ENCODE measurements at regions not wholly inside any gene's neighbourhood (a gene's known extent, or its start where the extent isn't known, plus 50 kb on each side); places are given as distances from the start of the nearest gene placed in this dataset.
A peak's percentile ranks its signal among the peaks of the same experiment; 100 is the strongest.

DNA sequence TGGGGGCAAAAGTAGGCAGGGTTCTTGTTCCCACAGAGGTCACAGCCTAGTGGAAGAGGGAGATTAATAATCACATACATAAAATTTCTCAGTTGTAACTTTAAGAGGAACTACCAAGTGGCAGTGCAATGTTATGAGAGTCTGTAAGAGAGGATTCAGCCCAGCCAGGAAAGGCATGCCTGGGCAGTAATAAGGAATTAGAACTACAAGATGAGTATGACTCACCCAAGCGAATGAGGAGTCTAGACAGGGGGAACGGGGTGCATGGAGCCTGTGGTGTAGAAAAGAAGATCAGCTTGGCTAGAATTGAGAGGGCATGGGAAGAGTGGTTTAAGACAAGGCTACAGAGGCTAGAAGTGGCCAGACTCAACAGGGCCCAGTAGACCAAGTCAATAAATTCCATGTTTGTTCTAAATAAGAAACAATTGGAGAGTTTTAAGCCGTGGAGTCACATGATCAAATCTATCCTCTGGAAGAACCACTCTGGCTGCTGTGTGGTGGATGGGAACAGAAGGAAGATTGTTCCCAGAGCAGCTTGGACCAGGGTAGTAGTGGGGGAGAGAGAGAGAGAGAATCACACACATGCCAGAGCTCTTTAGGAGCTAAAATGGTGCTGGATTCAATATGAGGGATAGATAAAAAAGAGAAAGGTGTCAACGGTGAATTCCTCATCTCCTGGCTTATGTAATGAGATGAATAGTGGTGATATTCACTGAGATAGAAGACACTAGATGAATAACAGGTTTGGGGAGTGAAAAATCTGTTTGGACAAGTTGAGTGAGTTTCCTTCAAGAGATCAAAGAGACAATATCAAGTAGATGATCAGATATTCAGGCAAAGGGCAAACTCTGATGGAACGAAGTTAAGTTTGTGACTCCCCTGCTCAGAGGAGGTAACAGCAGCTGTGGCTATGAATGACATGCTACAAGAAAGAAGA is 265.1 kb downstream of the FGFR2 start:
- Mint-ChIP-seq H3K36me3 (no peaks in the 10 kb centered on the region), H3K27me3 (peaks cover 0 to 2% of the 10 kb centered on the region in 2 donors), H3K27ac (no peak overlapping the region), H3K4me3 (no peak overlapping the region), H3K4me1 (no peaks in the 10 kb centered on the region), H3K9me3 (peaks cover 0 to 6% (median 3%) of the 10 kb centered on the region in 8 donors)
- CTCF ChIA-PET (ENCODE audit: partially characterized antibody), result no interaction called here
- DNase-seq, result no peak
- Histone ChIP-seq H3K36me3 (ENCODE audit: insufficient read depth, low read length) (no peaks in the 10 kb centered on the region), H3K9me3 (ENCODE audit: control insufficient read depth in 1 of 2, low read length in 2 of 2) (no peaks in the 10 kb centered on the region), H3K4me3 (ENCODE audit: low read length in 2 of 2) (no peak overlapping the region), H3K4me1 (ENCODE audit: insufficient read depth, low read length) (no peaks in the 10 kb centered on the region), H3K27ac (ENCODE audit: low read depth, low read length) (no peak overlapping the region), H3K27me3 (ENCODE audit: insufficient read depth, low read length) (no peaks in the 10 kb centered on the region)
- intact Hi-C loops (cut with micrococcal nuclease), result no loop called here
- POLR2A ChIA-PET (ENCODE audit: partially characterized antibody), result no interaction called here

DNA sequence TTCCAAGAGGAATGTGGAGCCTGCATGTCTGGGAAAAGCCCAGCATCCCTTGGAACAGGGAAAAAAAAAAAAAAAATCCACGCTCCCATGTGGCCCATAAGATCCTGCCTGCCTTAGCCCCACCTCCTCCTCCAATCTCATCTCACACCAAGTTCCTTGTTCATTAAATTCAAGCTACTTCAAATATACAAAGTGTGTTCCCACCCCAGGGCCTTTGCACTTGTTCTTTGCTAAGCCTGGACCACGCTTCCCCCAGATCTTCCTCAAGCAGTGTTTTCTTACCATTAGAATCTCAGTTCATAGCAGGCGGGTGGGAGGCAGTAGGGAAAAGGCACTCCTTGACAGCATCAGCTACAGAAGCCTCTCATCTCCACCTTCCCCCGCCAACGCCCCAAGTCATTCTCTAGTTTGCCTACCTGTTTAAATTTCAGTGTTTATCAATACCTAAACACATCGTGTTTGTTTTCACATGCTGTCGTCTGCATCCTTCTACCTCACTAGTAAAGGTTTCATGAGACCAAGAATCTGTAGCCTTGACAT is 262.8 kb downstream of the FGFR2 start:
- Mint-ChIP-seq H3K4me1 (peaks cover 0 to 1% (median 0%) of the 10 kb centered on the region in 4 donors), H3K9me3 (peaks cover 0 to 7% (median 3%) of the 10 kb centered on the region in 8 donors), H3K4me3 (no peak overlapping the region), H3K27me3 (peaks cover 0 to 2% of the 10 kb centered on the region in 2 donors), H3K27ac (peak overlapping the region in 1 of 7 donors; percentile 42), H3K36me3 (no peaks in the 10 kb centered on the region)
- H3K4me3 ChIP-seq (ENCODE audit: low read length in 2 of 2), result no peak overlapping the region
- ChIA-PET POLR2A (ENCODE audit: partially characterized antibody) (no interaction called here), CTCF (ENCODE audit: partially characterized antibody) (no interaction called here)
- no peaks in the 10 kb centered on the region for H3K9me3 ChIP-seq (ENCODE audit: control insufficient read depth in 1 of 2, low read length in 2 of 2)
- H3K36me3 ChIP-seq (ENCODE audit: insufficient read depth, low read length), result no peaks in the 10 kb centered on the region
- intact Hi-C loops (cut with micrococcal nuclease), result no loop called here
- no peak for DNase-seq
- H3K4me1 ChIP-seq (ENCODE audit: insufficient read depth, low read length), result no peaks in the 10 kb centered on the region
- no peaks in the 10 kb centered on the region for H3K27me3 ChIP-seq (ENCODE audit: insufficient read depth, low read length)
- no peak overlapping the region for H3K27ac ChIP-seq (ENCODE audit: low read depth, low read length)

DNA sequence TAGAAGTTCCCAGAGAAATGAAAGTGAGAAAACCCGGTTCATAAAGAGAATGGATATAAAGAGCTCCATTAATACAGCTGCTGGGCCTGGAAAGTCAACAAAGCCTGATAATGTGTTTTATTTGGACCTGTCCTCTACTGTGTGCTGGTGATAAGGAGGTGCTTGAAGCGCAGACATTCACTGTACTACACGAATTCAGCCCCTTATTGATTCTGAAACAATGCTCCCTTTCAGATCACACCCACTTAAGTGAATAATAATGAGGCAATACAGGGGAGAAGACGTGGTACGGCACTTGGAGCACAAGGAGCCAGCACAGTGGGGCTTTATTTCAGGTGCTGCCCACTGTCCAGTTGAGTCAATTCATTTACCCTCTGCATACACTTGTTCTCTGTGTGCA is 260.8 kb downstream of the FGFR2 start:
- Histone ChIP-seq H3K27me3 (ENCODE audit: insufficient read depth, low read length) (no peaks in the 10 kb centered on the region), H3K4me3 (ENCODE audit: low read length in 2 of 2) (no peak overlapping the region), H3K36me3 (ENCODE audit: insufficient read depth, low read length) (no peaks in the 10 kb centered on the region), H3K4me1 (ENCODE audit: insufficient read depth, low read length) (no peaks in the 10 kb centered on the region), H3K9me3 (ENCODE audit: control insufficient read depth in 1 of 2, low read length in 2 of 2) (no peaks in the 10 kb centered on the region), H3K27ac (ENCODE audit: low read depth, low read length) (no peak overlapping the region)
- no peak overlapping the region for H3K4me3 Mint-ChIP-seq
- POLR2A ChIA-PET (ENCODE audit: partially characterized antibody), result no interaction called here
- peaks cover 0 to 14% (median 4%) of the 10 kb centered on the region in 8 donors for H3K9me3 Mint-ChIP-seq
- H3K27ac Mint-ChIP-seq, result no peak overlapping the region
- peaks cover 0 to 1% (median 0%) of the 10 kb centered on the region in 4 donors for H3K4me1 Mint-ChIP-seq
- H3K36me3 Mint-ChIP-seq, result no peaks in the 10 kb centered on the region
- CTCF ChIA-PET (ENCODE audit: partially characterized antibody), result no interaction called here
- H3K27me3 Mint-ChIP-seq, result no peaks in the 10 kb centered on the region
- no peak for DNase-seq
- intact Hi-C loops (cut with micrococcal nuclease), result no loop called here

DNA sequence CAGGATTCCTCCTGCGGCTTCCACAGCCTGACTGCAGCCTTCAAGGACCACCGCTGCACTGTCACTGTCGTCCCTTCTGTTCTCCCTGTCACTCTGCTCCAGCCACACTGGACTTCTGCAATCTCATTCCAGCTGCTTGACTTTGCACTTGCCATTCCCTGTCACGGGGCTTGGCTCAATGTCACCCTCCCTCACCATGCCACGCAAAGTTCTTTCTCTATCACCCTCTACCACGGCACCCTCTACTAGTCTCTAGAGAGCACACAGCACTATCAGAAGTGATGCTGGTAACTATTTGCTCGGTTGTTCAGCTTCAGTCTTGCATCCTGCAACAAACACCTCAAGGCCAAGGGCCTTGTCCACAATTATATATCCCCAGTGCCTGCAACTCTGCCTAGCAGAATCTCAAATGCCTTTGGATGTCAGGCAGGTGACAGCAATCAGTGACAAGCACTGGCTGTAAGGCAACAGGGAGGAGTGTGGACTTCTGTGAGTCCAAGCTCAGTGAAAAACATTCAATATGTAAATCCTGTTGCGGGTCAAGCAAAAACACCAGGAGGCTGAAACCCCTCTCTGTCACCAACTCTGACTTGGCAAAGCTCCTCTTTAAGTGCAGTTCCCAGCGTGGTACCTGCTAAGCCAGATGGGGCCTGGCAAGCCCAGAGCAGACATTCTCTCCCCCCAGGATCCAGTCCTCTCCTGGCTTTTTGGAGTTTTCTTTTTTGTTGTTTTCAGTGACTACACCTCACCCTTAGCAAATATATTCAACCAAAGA is 259.9 kb downstream of the FGFR2 start:
- Mint-ChIP-seq H3K36me3 (no peaks in the 10 kb centered on the region), H3K27me3 (no peaks in the 10 kb centered on the region), H3K9me3 (peaks cover 0 to 16% (median 4%) of the 10 kb centered on the region in 8 donors), H3K4me1 (peaks cover 0 to 1% (median 0%) of the 10 kb centered on the region in 4 donors), H3K4me3 (no peak overlapping the region), H3K27ac (no peak overlapping the region)
- Histone ChIP-seq H3K4me1 (ENCODE audit: insufficient read depth, low read length) (no peaks in the 10 kb centered on the region), H3K27ac (ENCODE audit: low read depth, low read length) (no peak overlapping the region), H3K9me3 (ENCODE audit: control insufficient read depth in 1 of 2, low read length in 2 of 2) (no peaks in the 10 kb centered on the region), H3K36me3 (ENCODE audit: insufficient read depth, low read length) (no peaks in the 10 kb centered on the region), H3K4me3 (ENCODE audit: low read length in 2 of 2) (no peak overlapping the region), H3K27me3 (ENCODE audit: insufficient read depth, low read length) (no peaks in the 10 kb centered on the region)
- DNase-seq, result no peak
- POLR2A ChIA-PET (ENCODE audit: partially characterized antibody), result no interaction called here
- intact Hi-C loops (cut with micrococcal nuclease), result no loop called here
- CTCF ChIA-PET (ENCODE audit: partially characterized antibody), result no interaction called here

DNA sequence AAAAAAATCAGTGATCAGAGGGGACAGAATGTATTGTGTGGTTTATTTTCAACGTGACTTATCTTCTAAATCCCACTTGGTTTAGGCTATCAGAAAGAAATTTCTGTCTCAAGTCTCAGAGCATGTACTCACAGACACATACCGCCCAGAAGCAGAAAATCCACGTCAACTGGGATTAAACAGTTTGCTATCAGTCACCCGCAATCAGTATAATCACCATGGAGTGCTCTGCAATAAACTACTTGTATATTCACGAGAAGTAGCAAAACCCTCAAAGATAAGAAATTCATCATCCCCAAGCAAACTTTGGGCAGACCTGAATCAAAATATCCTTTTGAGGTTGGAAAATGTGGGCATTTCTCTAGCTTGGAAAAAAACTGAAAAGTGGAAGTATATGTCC is 259.1 kb downstream of the FGFR2 start:
- no peaks in the 10 kb centered on the region for H3K4me1 ChIP-seq (ENCODE audit: insufficient read depth, low read length)
- no peak overlapping the region for H3K27ac ChIP-seq (ENCODE audit: low read depth, low read length)
- intact Hi-C loops (cut with micrococcal nuclease), result no loop called here
- no peaks in the 10 kb centered on the region for H3K27me3 Mint-ChIP-seq
- H3K4me1 Mint-ChIP-seq, result peaks cover 0 to 1% (median 0%) of the 10 kb centered on the region in 4 donors
- H3K36me3 Mint-ChIP-seq, result no peaks in the 10 kb centered on the region
- H3K9me3 ChIP-seq (ENCODE audit: control insufficient read depth in 1 of 2, low read length in 2 of 2), result no peaks in the 10 kb centered on the region
- no peak overlapping the region for H3K4me3 Mint-ChIP-seq
- ChIA-PET CTCF (ENCODE audit: partially characterized antibody) (no interaction called here), POLR2A (ENCODE audit: partially characterized antibody) (no interaction called here)
- H3K27ac Mint-ChIP-seq, result no peak overlapping the region
- no peaks in the 10 kb centered on the region for H3K36me3 ChIP-seq (ENCODE audit: insufficient read depth, low read length)
- no peak overlapping the region for H3K4me3 ChIP-seq (ENCODE audit: low read length in 2 of 2)
- peaks cover 0 to 16% (median 5%) of the 10 kb centered on the region in 8 donors for H3K9me3 Mint-ChIP-seq
- H3K27me3 ChIP-seq (ENCODE audit: insufficient read depth, low read length), result no peaks in the 10 kb centered on the region
- no peak for DNase-seq

DNA sequence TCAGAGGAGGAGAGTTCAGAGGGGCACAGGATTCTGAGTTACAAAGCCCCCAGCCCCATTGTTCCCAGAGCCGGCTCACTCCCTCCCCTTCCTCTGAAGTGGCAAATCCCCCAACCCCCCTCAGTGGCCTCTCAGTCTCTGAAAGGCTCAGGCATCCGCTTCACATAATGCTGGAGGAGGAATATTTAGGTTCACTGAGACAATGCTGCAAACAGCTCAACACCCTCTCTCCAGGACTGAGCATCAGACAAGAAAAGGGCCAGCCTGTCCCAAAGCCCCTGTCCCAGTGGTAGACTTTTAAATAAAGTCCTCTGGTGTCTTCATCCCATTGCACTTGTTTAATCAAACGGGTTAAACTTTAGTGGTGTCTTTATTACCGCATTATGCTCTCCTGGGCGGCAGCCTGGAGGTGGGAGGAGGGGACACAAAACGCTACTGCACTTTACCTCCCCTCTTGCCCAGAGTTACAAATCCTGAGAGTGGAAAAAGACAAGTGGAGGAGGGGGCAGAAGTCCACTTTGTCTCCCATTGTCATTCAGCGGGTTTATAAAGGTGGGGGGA is 257.9 kb downstream of the FGFR2 start:
- ChIA-PET CTCF (ENCODE audit: partially characterized antibody) (no interaction called here), POLR2A (ENCODE audit: partially characterized antibody) (no interaction called here)
- DNase-seq, result no peak
- H3K27me3 Mint-ChIP-seq, result no peaks in the 10 kb centered on the region
- Histone ChIP-seq H3K4me1 (ENCODE audit: insufficient read depth, low read length) (no peaks in the 10 kb centered on the region), H3K27ac (ENCODE audit: low read depth, low read length) (no peak overlapping the region), H3K4me3 (ENCODE audit: low read length in 2 of 2) (no peak overlapping the region), H3K9me3 (ENCODE audit: control insufficient read depth in 1 of 2, low read length in 2 of 2) (no peaks in the 10 kb centered on the region), H3K36me3 (ENCODE audit: insufficient read depth, low read length) (no peaks in the 10 kb centered on the region), H3K27me3 (ENCODE audit: insufficient read depth, low read length) (no peaks in the 10 kb centered on the region)
- H3K9me3 Mint-ChIP-seq, result peaks cover 3 to 15% (median 5%) of the 10 kb centered on the region in 8 donors
- H3K27ac Mint-ChIP-seq, result no peak overlapping the region
- intact Hi-C loops (cut with micrococcal nuclease), result no loop called here
- peaks cover 0 to 1% (median 0%) of the 10 kb centered on the region in 4 donors for H3K4me1 Mint-ChIP-seq
- H3K36me3 Mint-ChIP-seq, result no peaks in the 10 kb centered on the region
- no peak overlapping the region for H3K4me3 Mint-ChIP-seq

DNA sequence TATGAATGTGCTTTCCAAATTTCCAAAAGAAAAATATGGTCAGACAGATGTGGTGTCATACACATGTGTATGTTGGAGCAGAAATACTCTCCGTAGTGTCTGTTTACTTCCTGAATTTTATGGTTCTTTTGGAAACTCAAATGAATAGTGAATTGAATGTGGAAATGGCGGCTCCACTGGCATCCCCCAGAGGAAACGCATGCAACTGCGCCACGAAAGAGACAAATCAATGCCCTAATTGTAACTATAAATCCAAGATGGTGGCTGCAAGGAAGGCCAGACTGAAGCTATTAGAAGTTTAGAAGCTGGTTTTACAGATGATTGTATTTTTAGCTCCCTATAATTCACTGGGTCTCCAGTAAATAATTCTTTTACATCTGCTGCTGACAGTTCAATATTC is 246.7 kb downstream of the FGFR2 start:
- no peaks in the 10 kb centered on the region for H3K36me3 ChIP-seq (ENCODE audit: insufficient read depth, low read length)
- Mint-ChIP-seq H3K4me1 (no peaks in the 10 kb centered on the region), H3K4me3 (no peak overlapping the region), H3K27ac (no peak overlapping the region), H3K9me3 (peaks cover 0 to 7% (median 3%) of the 10 kb centered on the region in 8 donors), H3K27me3 (peaks cover 0 to 1% of the 10 kb centered on the region in 2 donors), H3K36me3 (no peaks in the 10 kb centered on the region)
- ChIA-PET POLR2A (ENCODE audit: partially characterized antibody) (no interaction called here), CTCF (ENCODE audit: partially characterized antibody) (no interaction called here)
- no peak overlapping the region for H3K4me3 ChIP-seq (ENCODE audit: low read length in 2 of 2)
- no peaks in the 10 kb centered on the region for H3K9me3 ChIP-seq (ENCODE audit: control insufficient read depth in 1 of 2, low read length in 2 of 2)
- no peaks in the 10 kb centered on the region for H3K4me1 ChIP-seq (ENCODE audit: insufficient read depth, low read length)
- DNase-seq, result no peak
- intact Hi-C loops (cut with micrococcal nuclease), result no loop called here
- H3K27ac ChIP-seq (ENCODE audit: low read depth, low read length), result no peak overlapping the region
- H3K27me3 ChIP-seq (ENCODE audit: insufficient read depth, low read length), result no peaks in the 10 kb centered on the region

Data from CD4-positive, alpha-beta memory T cell (primary cell).